Neural crest cell (in vitro differentiated cells): ENCODE measurements at regions not wholly inside any gene's neighbourhood (a gene's known extent, or its start where the extent isn't known, plus 50 kb on each side); places are given as distances from the start of the nearest gene placed in this dataset.
A peak's percentile ranks its signal among the peaks of the same experiment; 100 is the strongest.

ENCODE experiments used
- DNase-seq: peaks from one replicate; pipeline ENCODE4 v3.0.0; 2021; ENCODE audit warnings: low read depth, mixed read lengths, low spot score
- H3K27ac Mint-ChIP-seq: one replicate; pipeline ENCODE4 v1.8.0; 2021; ENCODE audit warnings: mild to moderate bottlenecking, mixed read lengths; ENCODE audit not compliant: unreplicated experiment
- H3K27me3 Mint-ChIP-seq: 2 replicates; pipeline ENCODE4 v1.8.0; 2021; ENCODE audit warnings: low read depth, mild to moderate bottlenecking, mixed read lengths
- H3K36me3 Mint-ChIP-seq: 2 replicates; pipeline ENCODE4 v1.8.0; 2021; ENCODE audit warnings: low read depth, mild to moderate bottlenecking, mixed read lengths
- H3K4me1 Mint-ChIP-seq: 2 replicates; pipeline ENCODE4 v1.8.0; 2021; ENCODE audit warnings: mixed read lengths
- H3K4me3 Mint-ChIP-seq: one replicate; pipeline ENCODE4 v1.8.0; 2021; ENCODE audit warnings: mild to moderate bottlenecking, mixed read lengths
- H3K9me3 Mint-ChIP-seq: 2 replicates; pipeline ENCODE4 v1.8.0; 2021; ENCODE audit warnings: mixed read lengths
- TF ChIP-seq, protein P1 (sequence below): fragments of 200-600 bp; sonication (generic); conservative IDR thresholded peaks from 2 replicates; pipeline ENCODE4 v1.5.0; 2021; ENCODE audit warnings: antibody characterized with exemption, mild to moderate bottlenecking

GRCh38 chr22:19591568-19591967 lies 67.4 kb upstream of the CLDN5 start:
- H3K36me3 Mint-ChIP-seq, result no peaks in the 10 kb centered on the region
- TF ChIP-seq, protein P1, sequence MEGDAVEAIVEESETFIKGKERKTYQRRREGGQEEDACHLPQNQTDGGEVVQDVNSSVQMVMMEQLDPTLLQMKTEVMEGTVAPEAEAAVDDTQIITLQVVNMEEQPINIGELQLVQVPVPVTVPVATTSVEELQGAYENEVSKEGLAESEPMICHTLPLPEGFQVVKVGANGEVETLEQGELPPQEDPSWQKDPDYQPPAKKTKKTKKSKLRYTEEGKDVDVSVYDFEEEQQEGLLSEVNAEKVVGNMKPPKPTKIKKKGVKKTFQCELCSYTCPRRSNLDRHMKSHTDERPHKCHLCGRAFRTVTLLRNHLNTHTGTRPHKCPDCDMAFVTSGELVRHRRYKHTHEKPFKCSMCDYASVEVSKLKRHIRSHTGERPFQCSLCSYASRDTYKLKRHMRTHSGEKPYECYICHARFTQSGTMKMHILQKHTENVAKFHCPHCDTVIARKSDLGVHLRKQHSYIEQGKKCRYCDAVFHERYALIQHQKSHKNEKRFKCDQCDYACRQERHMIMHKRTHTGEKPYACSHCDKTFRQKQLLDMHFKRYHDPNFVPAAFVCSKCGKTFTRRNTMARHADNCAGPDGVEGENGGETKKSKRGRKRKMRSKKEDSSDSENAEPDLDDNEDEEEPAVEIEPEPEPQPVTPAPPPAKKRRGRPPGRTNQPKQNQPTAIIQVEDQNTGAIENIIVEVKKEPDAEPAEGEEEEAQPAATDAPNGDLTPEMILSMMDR, result no peak
- H3K4me1 Mint-ChIP-seq, result peaks cover 7% of the 10 kb centered on the region
- DNase-seq, result no peak
- H3K27ac Mint-ChIP-seq, result no peak overlapping the region
- H3K27me3 Mint-ChIP-seq, result peaks cover 10% of the 10 kb centered on the region
- H3K9me3 Mint-ChIP-seq, result no peaks in the 10 kb centered on the region
- no peak overlapping the region for H3K4me3 Mint-ChIP-seq

DNA sequence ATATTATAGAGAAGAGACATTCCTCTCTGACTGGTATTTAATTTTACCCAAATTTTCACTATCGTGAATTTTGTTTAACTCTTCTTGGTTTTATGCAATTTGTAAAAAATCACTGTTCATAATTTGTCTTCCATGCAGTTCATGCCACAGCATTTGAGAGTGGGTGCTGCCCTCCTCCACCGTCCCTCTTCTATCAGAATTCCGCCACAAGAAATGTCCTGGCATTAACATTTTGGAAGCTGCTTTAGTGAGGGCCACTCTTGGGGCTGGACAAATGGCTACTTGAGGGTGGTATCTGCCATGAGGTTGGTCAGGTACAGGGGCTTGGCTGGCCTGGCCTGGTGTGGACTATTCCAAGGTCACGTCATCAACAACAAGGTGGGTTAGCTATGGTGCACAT lies 68.3 kb upstream of the CLDN5 start:
- H3K9me3 Mint-ChIP-seq, result no peaks in the 10 kb centered on the region
- no peak for DNase-seq
- peaks cover 5% of the 10 kb centered on the region for H3K27me3 Mint-ChIP-seq
- H3K36me3 Mint-ChIP-seq, result no peaks in the 10 kb centered on the region
- H3K4me3 Mint-ChIP-seq, result no peak overlapping the region
- peaks cover 13% of the 10 kb centered on the region for H3K4me1 Mint-ChIP-seq
- H3K27ac Mint-ChIP-seq, result peak overlapping the region; percentile 31
- TF ChIP-seq, protein P1, result no peak

- Mint-ChIP-seq H3K9me3 (no peaks in the 10 kb centered on the region), H3K27me3 (peaks cover 4% of the 10 kb centered on the region), H3K36me3 (no peaks in the 10 kb centered on the region), H3K27ac (no peak overlapping the region), H3K4me3 (no peak overlapping the region), H3K4me1 (peaks cover 16% of the 10 kb centered on the region)
- TF ChIP-seq, protein P1, result no peak
- DNase-seq, result no peak
These were observed 69.9 kb upstream of the CLDN5 start for GRCh38 chr22:19593991-19594569.

GRCh38 chr22:19595532-19595931 lies 71.3 kb upstream of the CLDN5 start:
- no peak overlapping the region for H3K27ac Mint-ChIP-seq
- H3K27me3 Mint-ChIP-seq, result peaks cover under 1% of the 10 kb centered on the region
- TF ChIP-seq, protein P1, result no peak
- peaks cover 16% of the 10 kb centered on the region for H3K4me1 Mint-ChIP-seq
- no peak overlapping the region for H3K4me3 Mint-ChIP-seq
- no peaks in the 10 kb centered on the region for H3K9me3 Mint-ChIP-seq
- no peak for DNase-seq
- H3K36me3 Mint-ChIP-seq, result no peaks in the 10 kb centered on the region

DNA sequence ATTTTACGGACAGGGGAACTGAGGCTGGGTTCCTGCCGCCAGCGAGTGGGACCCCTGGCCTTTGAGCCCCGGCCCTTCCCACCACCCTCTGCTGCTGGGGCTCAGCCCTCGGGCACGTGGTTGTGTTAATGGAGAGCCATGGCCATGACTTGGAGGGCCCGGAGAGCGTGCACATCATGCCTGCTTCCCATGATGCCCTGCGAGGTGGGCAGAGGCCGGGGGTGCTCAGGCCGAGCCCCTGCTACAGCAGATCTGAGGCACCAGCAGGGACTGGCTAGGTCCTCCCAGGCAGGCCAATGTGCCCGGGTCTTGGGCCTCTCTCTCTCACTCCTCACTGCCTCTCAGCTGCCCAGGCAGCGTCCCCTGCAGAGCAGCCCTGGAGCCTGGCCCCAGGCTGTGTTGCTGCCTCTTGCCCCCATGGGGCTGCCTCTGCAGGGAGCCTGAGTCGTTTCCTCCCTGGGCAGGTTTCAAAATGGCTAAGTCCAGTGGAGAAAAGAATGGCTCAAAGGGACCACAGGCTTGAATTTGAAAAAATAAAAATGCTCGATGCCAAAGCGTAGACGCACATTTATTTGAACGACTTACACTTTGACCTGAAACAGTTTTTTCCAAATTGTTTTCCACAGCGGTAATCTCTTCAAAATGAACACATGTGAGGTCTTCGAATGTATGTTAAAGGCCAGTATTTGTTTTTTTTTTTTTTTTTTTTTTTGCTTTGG lies 72.6 kb upstream of the CLDN5 start:
- peaks cover 16% of the 10 kb centered on the region for H3K4me1 Mint-ChIP-seq
- H3K4me3 Mint-ChIP-seq, result no peak overlapping the region
- no peak for DNase-seq
- no peaks in the 10 kb centered on the region for H3K36me3 Mint-ChIP-seq
- H3K27me3 Mint-ChIP-seq, result no peaks in the 10 kb centered on the region
- TF ChIP-seq, protein P1, result no peak
- H3K27ac Mint-ChIP-seq, result no peak overlapping the region
- no peaks in the 10 kb centered on the region for H3K9me3 Mint-ChIP-seq
